Ascending aorta (tissue), 2 donors: ENCODE measurements at regions not wholly inside any gene's neighbourhood (a gene's known extent, or its start where the extent isn't known, plus 50 kb on each side); places are given as distances from the start of the nearest gene placed in this dataset.

Experiments used
- DNase-seq, 2 donors: peaks; one replicate each; pipeline ENCODE4 v3.0.0-alpha.2; 2019; ENCODE audit warnings: low spot score in 2 of 2
- H3K27ac ChIP-seq, 2 donors: fragments of 200-600 bp; sonication (generic); one replicate each; pipeline ENCODE4 v1.5.1; 2016 to 2017; ENCODE audit warnings: mild to moderate bottlenecking in 1 of 2
- H3K27me3 ChIP-seq: fragments of 200-600 bp; sonication (generic); one replicate; pipeline ENCODE4 v1.5.1; 2017
- H3K36me3 ChIP-seq, 2 donors: fragments of 200-600 bp; sonication (generic); one replicate each; pipeline ENCODE4 v1.5.1; 2016
- H3K4me1 ChIP-seq, 2 donors: fragments of 200-600 bp; sonication (generic); one replicate each; pipeline ENCODE4 v1.5.1; 2016 to 2017; ENCODE audit warnings: mild to moderate bottlenecking in 1 of 2
- H3K4me3 ChIP-seq, 2 donors: fragments of 200-600 bp; sonication (generic); one replicate each; pipeline ENCODE4 v1.5.1; 2016 to 2017; ENCODE audit warnings: mild to moderate bottlenecking in 1 of 2
- H3K9me3 ChIP-seq, 2 donors: fragments of 200-600 bp; sonication (generic); one replicate each; pipeline ENCODE4 v1.5.1; 2016
- intact Hi-C: fragments of 100-400 bp; cut with DNase I; formaldehyde crosslinking; loops from one replicate; pipeline ENCODE4 v1.15.1; 2023
- TF ChIP-seq, protein P1 (sequence below), 3 experiments: fragments of 200-600 bp in 2 of 3; fragments of 450-650 bp in 1 of 3; sonication (generic) in 2 of 3; IDR thresholded peaks; one replicate each; pipeline ENCODE4 v1.5.1; 2016 to 2019; ENCODE audit warnings: antibody characterized with exemption in 3 of 3, mild to moderate bottlenecking in 1 of 3, moderate library complexity in 1 of 3

DNA sequence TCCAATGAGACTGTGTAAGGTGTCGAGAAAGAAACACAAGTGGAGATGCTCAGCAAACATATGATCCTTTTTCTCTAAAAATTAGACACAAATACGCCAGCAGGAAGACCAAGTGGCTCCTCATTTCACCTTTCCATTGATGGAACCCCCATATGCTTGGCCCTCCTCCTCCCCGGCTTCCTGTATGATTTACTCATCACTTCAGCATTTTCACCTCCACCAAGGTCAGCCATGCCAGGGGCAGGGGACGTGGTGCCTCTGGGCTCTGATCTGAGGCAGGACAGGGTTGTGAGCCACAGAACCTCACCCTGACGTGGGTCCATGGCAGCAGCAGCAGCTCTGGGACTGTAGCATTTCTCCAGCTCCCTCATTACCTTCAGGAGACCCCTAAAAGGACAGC lies 116.8 kb upstream of the PFKP start:
- TF ChIP-seq, protein P1, sequence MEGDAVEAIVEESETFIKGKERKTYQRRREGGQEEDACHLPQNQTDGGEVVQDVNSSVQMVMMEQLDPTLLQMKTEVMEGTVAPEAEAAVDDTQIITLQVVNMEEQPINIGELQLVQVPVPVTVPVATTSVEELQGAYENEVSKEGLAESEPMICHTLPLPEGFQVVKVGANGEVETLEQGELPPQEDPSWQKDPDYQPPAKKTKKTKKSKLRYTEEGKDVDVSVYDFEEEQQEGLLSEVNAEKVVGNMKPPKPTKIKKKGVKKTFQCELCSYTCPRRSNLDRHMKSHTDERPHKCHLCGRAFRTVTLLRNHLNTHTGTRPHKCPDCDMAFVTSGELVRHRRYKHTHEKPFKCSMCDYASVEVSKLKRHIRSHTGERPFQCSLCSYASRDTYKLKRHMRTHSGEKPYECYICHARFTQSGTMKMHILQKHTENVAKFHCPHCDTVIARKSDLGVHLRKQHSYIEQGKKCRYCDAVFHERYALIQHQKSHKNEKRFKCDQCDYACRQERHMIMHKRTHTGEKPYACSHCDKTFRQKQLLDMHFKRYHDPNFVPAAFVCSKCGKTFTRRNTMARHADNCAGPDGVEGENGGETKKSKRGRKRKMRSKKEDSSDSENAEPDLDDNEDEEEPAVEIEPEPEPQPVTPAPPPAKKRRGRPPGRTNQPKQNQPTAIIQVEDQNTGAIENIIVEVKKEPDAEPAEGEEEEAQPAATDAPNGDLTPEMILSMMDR (IDR thresholded peaks at IDR 0.05), result no peak
- H3K4me3 ChIP-seq, result no peak overlapping the region
- H3K9me3 ChIP-seq, result no peaks in the 10 kb centered on the region
- H3K27me3 ChIP-seq, result no peaks in the 10 kb centered on the region
- H3K27ac ChIP-seq, result no peak overlapping the region
- no peaks in the 10 kb centered on the region for H3K36me3 ChIP-seq
- DNase-seq, result no peak
- intact Hi-C loops, result no loop called here
- H3K4me1 ChIP-seq, result no peaks in the 10 kb centered on the region

DNA sequence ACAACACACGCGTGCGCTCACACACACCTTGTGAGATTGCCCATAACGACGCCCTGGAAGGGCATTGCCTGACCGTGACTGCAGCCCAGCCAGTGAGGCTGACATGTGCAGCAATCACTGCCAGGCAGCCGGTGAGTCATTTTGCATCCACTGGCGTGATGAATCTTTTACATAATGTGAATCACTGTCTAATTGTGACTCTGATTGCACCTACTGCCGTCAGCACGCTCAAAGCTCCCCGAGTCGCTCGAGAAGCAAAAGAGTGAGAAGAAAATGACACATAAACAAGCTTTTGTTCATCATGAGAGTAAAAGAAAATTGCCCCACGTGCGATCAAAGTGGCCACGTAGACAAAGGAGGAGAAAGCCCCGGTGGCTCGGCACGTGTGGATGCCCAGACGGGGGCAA lies 117.4 kb upstream of the PFKP start:
- intact Hi-C loops, result no loop called here
- no peaks in the 10 kb centered on the region for H3K9me3 ChIP-seq
- TF ChIP-seq, protein P1 (IDR thresholded peaks at IDR 0.05), result no peak
- no peaks in the 10 kb centered on the region for H3K27me3 ChIP-seq
- H3K36me3 ChIP-seq, result no peaks in the 10 kb centered on the region
- no peak overlapping the region for H3K4me3 ChIP-seq
- no peak overlapping the region for H3K27ac ChIP-seq
- no peaks in the 10 kb centered on the region for H3K4me1 ChIP-seq
- no peak for DNase-seq

DNA sequence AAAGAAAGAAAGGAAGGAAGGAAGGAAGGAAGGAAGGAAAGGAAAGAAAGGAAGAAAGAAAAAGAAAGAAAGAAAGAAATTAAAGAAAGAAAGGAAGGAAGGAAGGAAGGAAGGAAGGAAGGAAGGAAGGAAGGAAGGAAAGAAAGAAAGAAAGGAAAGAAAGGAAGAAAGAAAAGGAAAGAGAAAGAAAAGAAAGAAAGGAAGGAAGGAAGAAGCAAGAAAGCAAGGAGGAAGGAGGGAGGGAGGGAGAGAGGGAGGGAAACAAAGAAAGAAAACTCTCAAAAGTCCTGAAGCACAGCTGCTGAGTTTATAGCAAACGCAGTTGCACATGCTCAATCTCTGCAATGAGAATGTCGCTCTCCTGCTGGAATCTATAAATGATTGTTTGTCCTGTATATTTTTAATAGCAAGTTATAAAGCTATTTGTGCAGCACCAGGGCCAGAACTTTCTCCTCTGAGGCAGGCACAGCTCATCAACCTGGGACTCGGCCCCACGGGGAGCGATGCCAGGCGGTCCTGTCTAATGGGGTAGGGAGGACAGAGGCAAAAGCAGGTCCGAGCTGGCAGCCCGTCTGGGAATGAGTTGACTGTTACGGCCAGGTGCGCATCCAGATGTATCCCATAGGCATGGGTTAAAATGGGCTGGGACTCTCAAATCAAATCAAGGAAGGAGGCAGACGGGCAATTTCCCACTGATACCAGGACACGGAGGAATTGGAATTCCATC lies 118.0 kb upstream of the PFKP start:
- no peaks in the 10 kb centered on the region for H3K4me1 ChIP-seq
- DNase-seq, result no peak
- H3K27ac ChIP-seq, result no peak overlapping the region
- no peak overlapping the region for H3K4me3 ChIP-seq
- intact Hi-C loops, result no loop called here
- H3K36me3 ChIP-seq, result no peaks in the 10 kb centered on the region
- H3K27me3 ChIP-seq, result no peaks in the 10 kb centered on the region
- H3K9me3 ChIP-seq, result no peaks in the 10 kb centered on the region
- TF ChIP-seq, protein P1 (IDR thresholded peaks at IDR 0.05), result no peak

DNA sequence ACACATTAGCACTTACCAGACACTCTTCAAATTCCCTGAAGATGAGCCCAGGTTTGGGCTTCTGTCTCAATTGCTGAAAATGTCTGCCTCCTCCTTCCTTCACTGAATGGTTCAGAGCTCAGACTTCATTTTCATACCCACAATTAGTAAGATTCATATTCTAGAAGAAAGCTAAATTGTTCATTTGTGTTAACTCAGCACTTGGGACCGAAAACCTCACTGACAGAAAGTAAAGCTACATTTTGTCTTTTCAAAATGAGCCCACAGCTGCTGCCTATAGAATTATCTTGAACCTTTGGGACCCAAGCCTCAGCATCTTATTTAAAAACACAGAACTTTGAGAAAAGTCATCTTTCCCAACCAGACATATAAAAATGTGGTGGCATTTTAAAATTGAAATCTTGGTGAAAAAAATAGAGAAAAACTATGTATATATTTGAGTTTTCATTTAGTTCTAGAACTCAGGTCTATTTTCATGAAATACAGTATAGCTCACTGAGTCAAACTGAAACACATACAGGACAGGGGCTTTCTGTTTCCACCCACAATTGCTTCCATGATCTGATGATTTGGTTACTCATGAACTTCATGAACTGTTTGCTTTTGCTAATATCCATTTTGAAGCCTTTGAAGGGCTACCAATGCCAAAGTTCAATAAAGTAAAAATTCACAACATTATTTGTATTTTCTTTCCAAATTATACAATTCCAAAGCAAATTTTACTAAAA lies 119.1 kb upstream of the PFKP start:
- no peak for DNase-seq
- Histone ChIP-seq H3K27ac (no peak overlapping the region), H3K27me3 (no peaks in the 10 kb centered on the region), H3K4me1 (no peaks in the 10 kb centered on the region), H3K9me3 (no peaks in the 10 kb centered on the region), H3K4me3 (no peak overlapping the region), H3K36me3 (no peaks in the 10 kb centered on the region)
- intact Hi-C loops, result no loop called here
- TF ChIP-seq, protein P1 (IDR thresholded peaks at IDR 0.05), result no peak

DNA sequence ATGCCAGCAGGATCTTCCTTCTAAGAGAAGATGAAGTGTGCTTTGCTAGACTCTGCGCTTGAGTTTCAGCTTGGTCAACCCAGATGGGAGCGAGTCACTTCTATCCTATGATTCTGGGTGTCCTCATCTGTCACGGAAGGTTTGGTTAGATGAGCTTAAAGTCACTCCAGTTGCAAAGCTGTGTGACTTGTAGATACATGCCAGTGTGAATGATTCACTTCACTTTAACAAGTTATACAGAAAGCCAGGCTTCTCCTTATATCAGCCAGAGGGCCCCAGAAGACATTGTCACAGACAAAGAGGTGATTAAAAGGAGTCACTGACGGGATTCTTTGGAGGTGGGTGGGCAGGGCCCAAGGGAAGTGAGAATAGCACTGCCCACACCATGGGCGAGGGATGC lies 122.6 kb upstream of the PFKP start:
- H3K9me3 ChIP-seq, result no peaks in the 10 kb centered on the region
- intact Hi-C loops, result no loop called here
- H3K36me3 ChIP-seq, result no peaks in the 10 kb centered on the region
- no peak overlapping the region for H3K4me3 ChIP-seq
- H3K4me1 ChIP-seq, result no peaks in the 10 kb centered on the region
- TF ChIP-seq, protein P1 (IDR thresholded peaks at IDR 0.05), result no peak
- no peak overlapping the region for H3K27ac ChIP-seq
- DNase-seq, result no peak
- H3K27me3 ChIP-seq, result no peaks in the 10 kb centered on the region
